WTC11 (cell line): ENCODE measurements at regions not wholly inside any gene's neighbourhood (a gene's known extent, or its start where the extent isn't known, plus 50 kb on each side); places are given as distances from the start of the nearest gene placed in this dataset.

Source experiments
- ATAC-seq: fragments of 200-7000 bp; cut with Tn5 transposase; 2 replicates; pipeline ENCODE4 v1.10.0; 2021; ENCODE audit warnings: mild to moderate bottlenecking, moderate library complexity
- CTCF ChIA-PET: fragments of 300-600 bp; sonication (Branson Sonifier 250); formaldehyde crosslinking; loops from one replicate; lab custom pipeline; 2021; ENCODE audit warnings: antibody characterized with exemption; lab: Charles Lee
- POLR2A ChIA-PET: fragments of 350-600 bp; sonication (Branson Sonifier 250); formaldehyde crosslinking; loops from one replicate; lab custom pipeline; 2021; ENCODE audit warnings: antibody characterized with exemption; lab: Charles Lee
- DNase-seq: peaks from one replicate; pipeline ENCODE4 v3.0.0; 2021; ENCODE audit warnings: low spot score
- H3K27ac Mint-ChIP-seq: 2 replicates; pipeline ENCODE4 v1.8.0; 2021; ENCODE audit warnings: mixed read lengths
- H3K27me3 Mint-ChIP-seq: 2 replicates; pipeline ENCODE4 v1.8.0; 2021; ENCODE audit warnings: low read depth, mild to moderate bottlenecking, moderate library complexity, mixed read lengths
- H3K36me3 Mint-ChIP-seq: 2 replicates; pipeline ENCODE4 v1.8.0; 2021; ENCODE audit warnings: mixed read lengths
- H3K4me1 Mint-ChIP-seq: 2 replicates; pipeline ENCODE4 v1.8.0; 2022; ENCODE audit warnings: mixed read lengths
- H3K4me3 Mint-ChIP-seq: 2 replicates; pipeline ENCODE4 v1.8.0; 2021; ENCODE audit warnings: mild to moderate bottlenecking, moderate library complexity, mixed read lengths
- H3K9me3 Mint-ChIP-seq: 2 replicates; pipeline ENCODE4 v1.8.0; 2021; ENCODE audit warnings: mixed read lengths
- CBFB ChIP-seq: sonication (generic); formaldehyde crosslinking; IDR thresholded peaks from 2 replicates; pipeline ENCODE4 v1.8.1; 2022; ENCODE audit warnings: mild to moderate bottlenecking, low read depth, missing genetic modification reagents
- ELF4 ChIP-seq: sonication (generic); formaldehyde crosslinking; IDR thresholded peaks from 2 replicates; pipeline ENCODE4 v1.8.1; 2022; ENCODE audit warnings: low read depth, mild to moderate bottlenecking, moderate library complexity, missing genetic modification reagents
- ETV6 ChIP-seq: sonication (generic); formaldehyde crosslinking; IDR thresholded peaks from 2 replicates; pipeline ENCODE4 v1.8.1; 2022; ENCODE audit warnings: mild to moderate bottlenecking, missing genetic modification reagents
- TF ChIP-seq, protein P1 (sequence below): sonication (generic); formaldehyde crosslinking; IDR thresholded peaks from 2 replicates; pipeline ENCODE4 v1.8.0; 2022; ENCODE audit warnings: mild to moderate bottlenecking, missing genetic modification reagents
- TF ChIP-seq, protein P2 (sequence below): sonication (generic); formaldehyde crosslinking; conservative IDR thresholded peaks from 2 replicates; pipeline ENCODE4 v1.8.1; 2022; ENCODE audit warnings: mild to moderate bottlenecking, missing genetic modification reagents
- TF ChIP-seq, protein P3 (sequence below): sonication (generic); formaldehyde crosslinking; IDR thresholded peaks from 2 replicates; pipeline ENCODE4 v1.8.0; 2022; ENCODE audit warnings: mild to moderate bottlenecking, missing genetic modification reagents
- TF ChIP-seq, protein P4 (sequence below): sonication (generic); formaldehyde crosslinking; conservative IDR thresholded peaks from 2 replicates; pipeline ENCODE4 v1.8.1; 2023; ENCODE audit warnings: mild to moderate bottlenecking, low read depth, missing genetic modification reagents, moderate library complexity

DNA sequence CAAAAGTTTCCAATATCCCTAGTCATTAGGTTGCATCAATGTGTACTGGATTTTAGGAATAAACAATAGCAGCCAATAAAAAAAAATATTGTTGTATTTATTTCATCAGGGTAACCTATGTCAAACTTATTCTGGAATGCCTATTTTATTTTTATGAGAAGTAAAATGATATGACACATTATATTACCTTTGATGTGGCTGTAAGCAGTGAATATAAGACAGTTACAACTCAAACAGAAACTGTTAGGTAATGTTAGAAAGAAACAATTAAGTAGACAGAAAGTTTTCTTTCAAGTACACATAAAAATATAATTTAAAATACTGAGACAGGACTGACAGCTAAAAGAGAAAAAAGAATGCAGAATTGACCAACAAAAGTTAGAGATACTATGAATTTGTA is 65.5 kb downstream of the GNG10 start (continued):
- TF ChIP-seq, protein P1, sequence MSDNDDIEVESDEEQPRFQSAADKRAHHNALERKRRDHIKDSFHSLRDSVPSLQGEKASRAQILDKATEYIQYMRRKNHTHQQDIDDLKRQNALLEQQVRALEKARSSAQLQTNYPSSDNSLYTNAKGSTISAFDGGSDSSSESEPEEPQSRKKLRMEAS, result no peak
- TF ChIP-seq CBFB, result no peak
- TF ChIP-seq, protein P2, sequence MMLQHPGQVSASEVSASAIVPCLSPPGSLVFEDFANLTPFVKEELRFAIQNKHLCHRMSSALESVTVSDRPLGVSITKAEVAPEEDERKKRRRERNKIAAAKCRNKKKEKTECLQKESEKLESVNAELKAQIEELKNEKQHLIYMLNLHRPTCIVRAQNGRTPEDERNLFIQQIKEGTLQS (CRISPR knock-in tag), result no peak
- TF ChIP-seq ELF4 (CRISPR knock-in tag), result no peak

DNA sequence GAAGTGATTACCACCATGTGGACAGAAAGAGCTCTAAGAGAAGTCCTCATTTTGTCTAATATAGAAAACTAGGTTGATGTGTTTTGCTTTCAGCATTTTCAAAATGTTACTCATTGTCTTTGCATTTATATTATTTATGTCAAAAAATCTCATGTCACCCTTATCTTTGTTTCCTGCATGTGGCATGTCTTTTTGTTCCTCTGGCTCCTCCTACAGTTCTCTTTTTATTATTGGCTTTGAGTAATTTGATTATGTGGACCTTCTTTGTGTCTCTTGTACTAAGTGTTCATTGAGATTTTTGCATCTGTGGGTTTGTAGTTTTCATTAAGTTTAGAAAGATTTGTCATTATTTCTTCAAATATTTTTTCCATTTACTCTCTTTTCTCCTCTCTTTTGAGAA is 58.8 kb downstream of the GNG10 start:
- Mint-ChIP-seq H3K9me3 (no peaks in the 10 kb centered on the region), H3K4me3 (no peak overlapping the region), H3K27me3 (no peaks in the 10 kb centered on the region), H3K4me1 (peaks cover 2% of the 10 kb centered on the region; the same call in 1 of the 2 replicates), H3K27ac (no peak overlapping the region), H3K36me3 (no peaks in the 10 kb centered on the region)
- TF ChIP-seq, protein P3, sequence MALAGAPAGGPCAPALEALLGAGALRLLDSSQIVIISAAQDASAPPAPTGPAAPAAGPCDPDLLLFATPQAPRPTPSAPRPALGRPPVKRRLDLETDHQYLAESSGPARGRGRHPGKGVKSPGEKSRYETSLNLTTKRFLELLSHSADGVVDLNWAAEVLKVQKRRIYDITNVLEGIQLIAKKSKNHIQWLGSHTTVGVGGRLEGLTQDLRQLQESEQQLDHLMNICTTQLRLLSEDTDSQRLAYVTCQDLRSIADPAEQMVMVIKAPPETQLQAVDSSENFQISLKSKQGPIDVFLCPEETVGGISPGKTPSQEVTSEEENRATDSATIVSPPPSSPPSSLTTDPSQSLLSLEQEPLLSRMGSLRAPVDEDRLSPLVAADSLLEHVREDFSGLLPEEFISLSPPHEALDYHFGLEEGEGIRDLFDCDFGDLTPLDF (CRISPR knock-in tag), result no peak
- TF ChIP-seq, protein P4, sequence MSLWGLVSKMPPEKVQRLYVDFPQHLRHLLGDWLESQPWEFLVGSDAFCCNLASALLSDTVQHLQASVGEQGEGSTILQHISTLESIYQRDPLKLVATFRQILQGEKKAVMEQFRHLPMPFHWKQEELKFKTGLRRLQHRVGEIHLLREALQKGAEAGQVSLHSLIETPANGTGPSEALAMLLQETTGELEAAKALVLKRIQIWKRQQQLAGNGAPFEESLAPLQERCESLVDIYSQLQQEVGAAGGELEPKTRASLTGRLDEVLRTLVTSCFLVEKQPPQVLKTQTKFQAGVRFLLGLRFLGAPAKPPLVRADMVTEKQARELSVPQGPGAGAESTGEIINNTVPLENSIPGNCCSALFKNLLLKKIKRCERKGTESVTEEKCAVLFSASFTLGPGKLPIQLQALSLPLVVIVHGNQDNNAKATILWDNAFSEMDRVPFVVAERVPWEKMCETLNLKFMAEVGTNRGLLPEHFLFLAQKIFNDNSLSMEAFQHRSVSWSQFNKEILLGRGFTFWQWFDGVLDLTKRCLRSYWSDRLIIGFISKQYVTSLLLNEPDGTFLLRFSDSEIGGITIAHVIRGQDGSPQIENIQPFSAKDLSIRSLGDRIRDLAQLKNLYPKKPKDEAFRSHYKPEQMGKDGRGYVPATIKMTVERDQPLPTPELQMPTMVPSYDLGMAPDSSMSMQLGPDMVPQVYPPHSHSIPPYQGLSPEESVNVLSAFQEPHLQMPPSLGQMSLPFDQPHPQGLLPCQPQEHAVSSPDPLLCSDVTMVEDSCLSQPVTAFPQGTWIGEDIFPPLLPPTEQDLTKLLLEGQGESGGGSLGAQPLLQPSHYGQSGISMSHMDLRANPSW (CRISPR knock-in tag), result no peak
- TF ChIP-seq ETV6, result no peak
- DNase-seq, result no peak
- ChIA-PET POLR2A (no interaction called here), CTCF (interaction anchor here (0.6 kb wide), 1 partner anchor 681 kb away, joined by 3 read pairs; no protein-coding TSS in a partner anchor)
- ATAC-seq, result no peak
